GM21825 (cell line): ENCODE measurements at regions not wholly inside any gene's neighbourhood (a gene's known extent, or its start where the extent isn't known, plus 50 kb on each side); places are given as distances from the start of the nearest gene placed in this dataset.
"Not testable (repeated sequence)": the region's sequence is repeated elsewhere in the genome, so short reads cannot be mapped to it uniquely, and the experiment has no call there.

Experiments used
- ATAC-seq: cut with Tn5 transposase; IDR thresholded peaks from one replicate; pipeline ENCODE4 v1.9.1; 2021; ENCODE audit warnings: mild to moderate bottlenecking, moderate library complexity; ENCODE audit not compliant: unreplicated experiment

DNA sequence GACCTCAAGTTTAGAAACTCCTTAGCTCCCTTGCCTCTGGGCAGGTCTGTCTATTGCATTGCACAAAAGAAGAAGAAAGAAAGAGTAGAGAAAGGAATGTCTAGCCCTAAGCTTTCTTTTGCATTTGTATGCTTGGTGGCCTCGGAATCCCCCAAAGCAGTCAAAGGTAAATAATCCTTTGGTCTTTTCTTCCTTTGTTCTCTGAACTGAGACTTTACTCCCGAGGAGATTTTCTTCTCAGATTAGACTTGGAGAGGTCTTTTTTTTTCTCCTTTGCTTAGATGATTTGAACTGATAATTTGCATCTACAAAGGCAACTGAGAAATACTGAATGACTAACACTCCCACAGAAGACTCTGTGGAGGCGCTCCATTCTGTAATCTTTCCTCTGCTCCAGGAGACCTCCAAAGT, 93.2 kb downstream of the AKR1D1 start:
- no peak for ATAC-seq

DNA sequence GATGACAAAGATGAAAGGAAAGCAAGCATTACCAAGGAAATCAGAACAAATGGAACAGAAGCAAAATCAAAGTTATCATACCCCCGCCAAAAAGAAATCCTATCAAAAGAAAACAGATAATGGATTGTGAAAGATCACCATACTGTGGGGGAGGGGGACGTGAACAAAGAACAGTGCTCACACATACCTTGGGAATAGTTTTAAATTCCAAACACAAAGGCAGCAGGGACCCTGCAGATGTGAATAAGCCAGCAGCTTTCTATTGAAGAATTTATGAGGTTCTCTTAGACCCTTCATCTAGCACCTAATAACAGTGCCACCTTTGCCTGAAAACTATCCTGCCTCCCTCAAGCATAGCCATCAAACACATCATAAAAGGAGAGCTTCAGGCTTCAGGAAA, 94.0 kb downstream of the AKR1D1 start:
- ATAC-seq = no peak

GRCh38 chr7:138170959-138171703, 94.9 kb downstream of the AKR1D1 start:
- peak; percentile 95 for ATAC-seq

DNA sequence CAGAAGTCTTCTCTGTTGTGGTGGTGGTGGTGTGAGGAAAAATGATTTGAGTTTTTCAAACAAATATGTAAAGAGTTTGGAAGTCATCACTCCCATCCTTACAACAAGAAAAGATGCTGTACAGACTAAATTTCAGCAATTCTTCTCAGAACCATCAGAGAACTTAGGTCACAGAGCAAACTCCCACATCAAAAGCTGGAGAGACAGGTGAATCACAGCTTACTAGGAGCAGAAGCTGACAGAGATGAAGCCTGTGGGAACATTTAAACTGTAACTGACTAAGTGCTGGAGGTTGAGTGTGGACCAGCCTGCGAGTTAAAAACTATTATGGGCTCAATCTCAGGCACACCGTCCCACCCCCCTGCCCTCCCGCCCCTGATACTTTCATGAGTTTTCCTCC, 97.3 kb downstream of the AKR1D1 start:
- no peak for ATAC-seq

DNA sequence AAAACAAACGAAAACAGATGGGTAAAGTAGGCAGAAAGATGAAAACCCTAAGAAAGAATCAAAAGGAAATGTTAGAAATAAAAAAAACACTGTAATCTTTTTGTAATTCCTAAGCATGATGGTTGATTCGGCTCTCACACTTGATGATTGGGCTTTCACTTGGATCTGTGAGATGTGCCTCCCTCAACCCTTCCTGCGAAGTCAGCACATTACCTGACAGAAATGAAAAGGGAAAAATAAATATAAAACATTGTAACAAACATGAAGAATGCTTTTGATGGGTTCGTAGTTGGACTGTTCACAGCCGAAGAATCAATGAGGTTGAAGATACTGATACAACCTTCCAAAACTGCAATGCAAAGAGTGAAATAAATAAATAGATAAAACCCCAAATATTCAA, 99.8 kb downstream of the AKR1D1 start:
- ATAC-seq = no peak

DNA sequence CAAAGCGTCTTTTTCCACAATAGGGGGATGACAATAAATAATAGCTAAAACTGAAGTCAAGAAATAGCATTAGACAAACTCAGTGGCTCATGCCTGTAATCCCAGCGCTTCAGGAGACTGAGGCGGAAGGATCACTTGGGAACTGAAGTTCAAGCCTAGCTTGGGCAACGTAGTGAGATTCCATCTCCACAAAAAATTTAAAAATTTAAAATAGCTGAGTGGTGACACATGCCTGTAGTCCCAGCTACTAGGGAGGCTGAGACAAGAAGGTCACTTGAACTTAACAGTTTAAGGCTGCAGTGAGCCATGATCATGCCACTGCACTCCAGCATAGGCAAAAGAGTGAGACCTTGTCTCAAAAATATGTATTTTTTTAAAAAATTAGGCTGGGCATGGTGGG, 107.9 kb downstream of the AKR1D1 start:
- no peak for ATAC-seq

GRCh38 chr7:138185132-138185908, 109.1 kb downstream of the AKR1D1 start:
- no peak for ATAC-seq

GRCh38 chr7:138186951-138187351, 110.7 kb downstream of the AKR1D1 start:
- ATAC-seq = no peak

- ATAC-seq = no peak
These were observed 112.1 kb downstream of the AKR1D1 start for GRCh38 chr7:138188290-138188858.

GRCh38 chr7:138194567-138194966, 118.3 kb downstream of the AKR1D1 start:
- no peak for ATAC-seq

- ATAC-seq = no peak
These were observed 118.9 kb downstream of the AKR1D1 start for GRCh38 chr7:138195151-138195571.

DNA sequence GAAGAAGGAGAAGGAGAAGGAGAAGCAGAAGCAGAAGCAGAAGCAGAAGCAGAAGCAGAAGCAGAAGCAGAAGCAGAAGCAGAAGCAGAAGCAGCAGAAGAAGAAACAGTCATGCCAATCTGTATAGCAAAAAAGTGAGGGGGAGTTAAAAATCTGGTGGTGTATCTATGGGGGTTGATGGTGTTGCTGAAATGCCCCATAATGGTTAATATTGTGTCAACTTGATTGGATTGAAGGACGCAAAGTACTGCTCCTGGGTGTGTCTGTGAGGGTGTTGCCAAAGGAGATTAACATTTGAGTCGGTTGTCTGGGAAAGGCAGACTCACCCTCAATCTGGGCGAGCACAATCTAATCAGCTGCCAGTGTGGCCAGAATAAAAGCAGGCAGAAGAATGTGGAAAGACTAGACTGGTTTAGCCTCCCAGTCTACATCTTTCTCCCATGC, 120.3 kb downstream of the AKR1D1 start:
- not testable (repeated sequence) for ATAC-seq

DNA sequence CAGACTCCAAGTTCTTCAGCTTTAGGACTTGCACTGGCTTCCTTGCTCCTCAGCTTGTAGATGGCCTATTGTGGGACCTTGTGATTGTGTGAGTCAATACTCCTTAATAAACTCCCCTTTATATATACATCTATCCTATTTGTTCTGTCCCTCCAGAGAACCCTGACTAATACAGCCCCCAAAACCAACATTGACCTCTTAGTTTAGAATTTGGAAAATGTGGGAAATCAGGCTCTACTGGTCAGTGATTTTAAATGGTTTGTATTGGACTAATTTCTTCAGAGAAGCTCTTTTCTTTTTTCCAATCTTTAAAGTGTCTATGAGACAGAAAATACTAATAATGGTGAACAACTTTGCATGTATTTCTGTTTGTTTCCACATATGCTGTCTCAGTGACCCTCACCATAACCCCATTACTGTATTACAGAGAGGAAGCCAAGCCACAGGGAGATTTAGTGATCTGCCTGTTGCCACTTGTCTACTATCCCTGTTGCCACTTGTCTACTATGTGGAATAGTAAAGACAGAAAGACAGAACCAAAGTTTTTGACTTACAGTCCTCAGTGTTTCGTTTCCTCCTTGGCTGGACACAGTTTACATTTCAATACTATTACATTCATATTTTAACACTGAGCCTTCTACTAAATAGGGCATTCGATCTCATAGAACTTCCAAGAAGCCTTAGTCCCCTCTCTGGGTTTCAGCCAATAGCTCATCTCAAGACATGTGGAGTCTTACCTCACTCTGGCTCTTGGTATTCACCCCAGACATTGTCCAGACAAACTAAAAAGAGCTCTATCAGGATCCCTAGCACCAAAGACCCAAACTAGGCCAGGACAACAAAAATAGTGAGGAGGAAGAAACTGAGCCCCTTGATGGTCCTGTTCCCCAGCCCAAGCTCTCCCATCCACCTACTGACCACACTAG, 121.0 kb downstream of the AKR1D1 start:
- ATAC-seq = no peak

- ATAC-seq = no peak
These were observed 128.2 kb downstream of the AKR1D1 start for GRCh38 chr7:138204285-138204981.

DNA sequence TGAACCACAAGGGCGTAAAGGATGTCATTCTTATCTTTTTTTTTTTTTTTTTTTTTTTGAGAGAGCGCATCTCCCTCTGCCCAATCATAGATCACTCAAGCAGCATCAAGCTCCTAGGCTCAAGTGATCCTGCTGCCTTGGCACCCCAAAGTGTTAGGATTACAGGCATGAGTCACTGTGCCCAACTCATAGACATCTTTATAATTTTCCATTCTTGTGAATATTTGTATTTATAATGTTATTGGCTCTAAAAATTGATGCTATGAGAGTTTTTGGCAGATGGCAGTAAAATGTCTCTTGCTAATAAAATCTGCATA, 128.7 kb downstream of the AKR1D1 start:
- ATAC-seq = no peak

- no peak for ATAC-seq
These were observed 129.4 kb downstream of the AKR1D1 start for GRCh38 chr7:138205614-138206150.

DNA sequence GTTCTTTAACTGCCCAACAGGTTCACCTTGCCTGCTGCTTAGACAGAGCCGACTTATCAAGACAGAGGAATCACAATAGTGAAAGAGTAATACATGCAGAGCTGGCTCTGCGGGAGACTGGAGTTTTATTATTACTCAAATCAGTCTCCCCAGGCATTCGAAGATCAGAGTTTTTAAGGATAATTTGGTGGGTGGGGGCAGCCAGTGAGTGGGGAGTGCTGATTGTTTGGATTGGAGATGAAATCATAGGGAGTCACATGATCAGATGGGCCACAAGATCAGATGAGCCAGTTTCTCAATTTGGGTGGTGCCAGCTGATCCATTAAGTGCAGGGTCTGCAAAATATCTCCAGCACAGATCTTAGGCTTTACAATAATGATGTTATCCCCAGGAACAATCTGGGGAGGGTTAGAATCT, 131.3 kb downstream of the AKR1D1 start:
- no peak for ATAC-seq

- ATAC-seq = no peak
These were observed 131.9 kb downstream of the AKR1D1 start for GRCh38 chr7:138208142-138208570.

DNA sequence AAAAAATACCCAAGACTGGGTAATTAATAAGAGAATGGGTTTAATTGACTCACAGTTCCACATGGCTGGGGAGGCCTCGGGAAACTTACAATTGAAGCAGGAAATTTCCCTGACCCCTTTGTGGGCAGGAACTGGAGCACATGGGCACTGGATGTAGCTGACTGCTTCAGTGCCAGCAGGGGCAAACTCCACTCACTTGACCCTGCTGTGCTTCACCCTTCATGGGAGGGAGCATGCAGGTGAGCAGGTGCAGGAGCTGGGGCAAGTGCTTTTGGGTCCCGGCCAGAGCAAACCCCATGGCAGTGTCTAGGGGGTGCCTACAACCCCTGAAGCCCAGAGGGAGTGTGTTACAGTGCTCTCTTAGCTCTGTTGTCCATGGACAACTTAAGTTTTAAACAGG, 132.6 kb downstream of the AKR1D1 start:
- ATAC-seq = no peak

DNA sequence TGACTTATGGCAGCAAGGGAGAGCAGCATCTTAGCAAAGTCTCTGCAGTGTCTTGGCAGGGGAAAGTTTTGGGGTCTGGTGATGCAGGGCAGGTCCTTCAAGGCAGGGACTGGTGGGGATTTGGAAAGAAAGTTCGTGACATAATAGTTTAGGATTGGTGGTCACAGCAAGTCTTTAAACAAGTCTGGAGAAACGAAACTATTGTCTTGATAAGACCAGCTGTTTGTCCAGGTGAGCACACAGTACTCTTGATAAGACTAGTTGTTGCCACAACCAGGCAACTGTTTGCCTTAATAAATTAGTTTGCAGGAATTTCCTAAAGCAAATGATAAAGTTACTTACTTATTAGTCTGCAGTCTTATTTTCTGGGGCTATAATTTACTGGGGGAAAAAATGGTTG, 136.1 kb downstream of the AKR1D1 start:
- no peak for ATAC-seq
